Fibroblast of mammary gland (primary cell): ENCODE measurements at regions not wholly inside any gene's neighbourhood (a gene's known extent, or its start where the extent isn't known, plus 50 kb on each side); places are given as distances from the start of the nearest gene placed in this dataset.

Source experiments
- DNase-seq: peaks from one replicate; pipeline ENCODE4 v3.0.0-alpha.2; 2010; ENCODE audit warnings: low read depth
- H3K4me3 ChIP-seq: 2 replicates; pipeline ENCODE4 v1.5.1; 2011; ENCODE audit warnings: low read depth, mild to moderate bottlenecking, low read length, moderate library complexity; ENCODE audit not compliant: control insufficient read depth
- CTCF ChIP-seq: conservative IDR thresholded peaks from 2 replicates; pipeline ENCODE4 v1.5.1; 2011; ENCODE audit warnings: low read depth, low read length, inconsistent platforms; ENCODE audit not compliant: control insufficient read depth, insufficient read depth

GRCh38 chr21:27739187-27739586, 772.3 kb upstream of the ADAMTS5 start:
- no peak for DNase-seq
- no peak overlapping the region for H3K4me3 ChIP-seq
- no peak for TF ChIP-seq CTCF

GRCh38 chr21:27735699-27736098, 768.8 kb upstream of the ADAMTS5 start:
- no peak overlapping the region for H3K4me3 ChIP-seq
- no peak for DNase-seq
- no peak for TF ChIP-seq CTCF

GRCh38 chr21:27734146-27734545, 767.3 kb upstream of the ADAMTS5 start:
- TF ChIP-seq CTCF: no peak
- H3K4me3 ChIP-seq: no peak overlapping the region
- DNase-seq: peak; percentile 35

GRCh38 chr21:27725916-27726315, 759.0 kb upstream of the ADAMTS5 start:
- no peak for TF ChIP-seq CTCF
- H3K4me3 ChIP-seq: no peak overlapping the region
- DNase-seq: no peak

GRCh38 chr21:27722095-27722494, 755.2 kb upstream of the ADAMTS5 start:
- DNase-seq: no peak
- H3K4me3 ChIP-seq: no peak overlapping the region
- no peak for TF ChIP-seq CTCF

- DNase-seq: no peak
- no peak for TF ChIP-seq CTCF
- no peak overlapping the region for H3K4me3 ChIP-seq
These were observed 754.8 kb upstream of the ADAMTS5 start for GRCh38 chr21:27721675-27722074.

- no peak for DNase-seq
- no peak for TF ChIP-seq CTCF
- H3K4me3 ChIP-seq: no peak overlapping the region
These were observed 752.3 kb upstream of the ADAMTS5 start for GRCh38 chr21:27719226-27719625.
